Stomach smooth muscle (tissue), 2 donors: ENCODE measurements at regions not wholly inside any gene's neighbourhood (a gene's known extent, or its start where the extent isn't known, plus 50 kb on each side); places are given as distances from the start of the nearest gene placed in this dataset.
"Not testable (repeated sequence)": the region's sequence is repeated elsewhere in the genome, so short reads cannot be mapped to it uniquely, and the experiment has no call there.

Source experiments
- H3K27ac ChIP-seq: one replicate; pipeline ENCODE4 v1.7.0; 2013; ENCODE audit warnings: mild to moderate bottlenecking, low read length, inconsistent platforms
- H3K27me3 ChIP-seq, 2 donors: one replicate each; pipeline ENCODE4 v1.7.0; 2013; ENCODE audit warnings: low read length in 2 of 2; ENCODE audit not compliant: insufficient read depth in 2 of 2, control insufficient read depth in 1 of 2
- H3K36me3 ChIP-seq, 2 donors: one replicate each; pipeline ENCODE4 v1.7.0; 2013; ENCODE audit warnings: low read length in 2 of 2; ENCODE audit not compliant: control insufficient read depth in 2 of 2, insufficient read depth in 2 of 2
- H3K4me1 ChIP-seq: one replicate; pipeline ENCODE4 v1.7.0; 2013; ENCODE audit warnings: low read length; ENCODE audit not compliant: control insufficient read depth, insufficient read depth
- H3K4me3 ChIP-seq, 2 donors: one replicate each; pipeline ENCODE4 v1.7.0; 2013; ENCODE audit warnings: low read length in 2 of 2
- H3K9ac ChIP-seq, 2 donors: one replicate each; pipeline ENCODE4 v1.7.0; 2013; ENCODE audit warnings: low read length in 2 of 2, mild to moderate bottlenecking in 1 of 2
- H3K9me3 ChIP-seq, 2 donors: one replicate each; pipeline ENCODE4 v1.7.0; 2013; ENCODE audit warnings: low read length in 2 of 2; ENCODE audit not compliant: control insufficient read depth in 2 of 2
- donor health status: healthy.
- donor health status: Pancreatic carcinoma.

DNA sequence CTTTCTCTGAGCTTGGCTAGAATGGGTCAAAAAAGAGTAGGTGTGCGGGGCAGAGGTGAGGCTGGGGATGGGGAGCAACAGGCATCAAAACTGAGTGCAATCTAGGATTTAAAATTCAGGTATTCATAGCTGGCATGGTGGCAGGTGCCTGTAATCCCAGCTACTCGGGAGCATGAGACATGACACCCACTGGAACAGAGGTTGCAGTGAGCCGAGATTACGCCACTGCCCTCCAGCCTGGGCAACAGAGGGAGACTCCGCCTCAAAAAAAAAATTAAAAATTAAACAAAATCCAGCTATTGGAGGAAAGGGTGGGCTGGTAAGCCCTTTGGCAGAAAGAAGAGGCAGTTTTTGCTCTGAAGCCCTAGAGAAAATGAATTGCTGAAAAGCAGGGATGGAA lies 485.8 kb upstream of the PROK2 start:
- no peaks in the 10 kb centered on the region for H3K27me3 ChIP-seq
- no peaks in the 10 kb centered on the region for H3K36me3 ChIP-seq
- no peak overlapping the region for H3K27ac ChIP-seq
- H3K4me1 ChIP-seq, result peaks cover 27% of the 10 kb centered on the region
- no peaks in the 10 kb centered on the region for H3K9me3 ChIP-seq
- H3K9ac ChIP-seq, result no peak overlapping the region
- no peak overlapping the region for H3K4me3 ChIP-seq

DNA sequence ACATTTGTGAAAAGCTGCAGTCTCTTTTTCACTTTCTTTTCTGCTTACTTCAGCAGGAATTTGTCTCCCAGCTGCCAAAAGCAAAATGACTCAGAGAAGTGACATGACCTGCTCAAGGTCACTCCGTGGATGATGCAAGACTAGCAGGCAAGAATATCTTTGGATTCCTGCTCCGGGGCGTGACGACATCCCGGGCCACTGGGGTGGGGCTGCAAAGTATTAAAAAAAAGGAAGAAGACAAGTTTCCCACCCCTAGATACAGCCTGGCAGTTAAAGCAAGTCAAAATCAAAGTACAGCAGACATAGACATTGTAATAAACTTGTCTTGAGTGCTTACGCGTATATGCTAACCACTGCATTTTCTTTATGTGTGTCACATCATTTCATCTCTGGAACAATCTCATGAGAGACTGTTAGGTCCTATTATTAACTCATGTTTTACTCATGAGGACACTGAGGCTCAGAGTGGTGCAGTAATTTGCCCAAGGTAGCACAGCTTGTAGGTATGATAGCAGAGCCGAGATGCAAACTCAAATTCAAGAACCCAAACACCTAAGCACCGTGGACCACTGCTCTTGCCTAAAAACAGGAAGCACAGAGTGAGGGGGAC lies 485.2 kb upstream of the PROK2 start:
- no peak overlapping the region for H3K27ac ChIP-seq
- H3K4me1 ChIP-seq, result peaks cover 24% of the 10 kb centered on the region
- H3K9ac ChIP-seq, result no peak overlapping the region
- H3K27me3 ChIP-seq, result no peaks in the 10 kb centered on the region
- no peak overlapping the region for H3K4me3 ChIP-seq
- H3K9me3 ChIP-seq, result no peaks in the 10 kb centered on the region
- no peaks in the 10 kb centered on the region for H3K36me3 ChIP-seq

DNA sequence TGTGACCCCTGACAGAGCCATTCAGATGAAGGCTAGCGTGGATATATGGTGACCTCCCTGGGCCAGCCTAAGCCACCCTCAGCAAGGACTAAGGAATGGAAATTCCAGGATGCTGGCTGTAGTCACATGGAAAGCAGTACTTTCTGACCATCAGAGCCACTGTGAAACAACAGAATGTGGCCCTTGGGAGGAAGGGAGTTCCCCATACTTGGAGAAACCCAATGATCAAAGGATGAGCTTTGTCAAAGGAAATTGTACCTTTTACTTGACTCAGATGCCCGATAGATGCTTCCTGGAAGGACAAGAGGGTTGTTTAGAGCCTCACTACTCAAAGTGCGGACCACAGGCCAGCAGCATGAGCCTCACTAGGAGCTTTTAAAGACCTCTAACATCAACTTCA lies 484.5 kb upstream of the PROK2 start:
- peaks cover 20% of the 10 kb centered on the region for H3K4me1 ChIP-seq
- H3K36me3 ChIP-seq, result no peaks in the 10 kb centered on the region
- no peaks in the 10 kb centered on the region for H3K9me3 ChIP-seq
- H3K4me3 ChIP-seq, result no peak overlapping the region
- H3K9ac ChIP-seq, result no peak overlapping the region
- no peaks in the 10 kb centered on the region for H3K27me3 ChIP-seq
- H3K27ac ChIP-seq, result no peak overlapping the region

DNA sequence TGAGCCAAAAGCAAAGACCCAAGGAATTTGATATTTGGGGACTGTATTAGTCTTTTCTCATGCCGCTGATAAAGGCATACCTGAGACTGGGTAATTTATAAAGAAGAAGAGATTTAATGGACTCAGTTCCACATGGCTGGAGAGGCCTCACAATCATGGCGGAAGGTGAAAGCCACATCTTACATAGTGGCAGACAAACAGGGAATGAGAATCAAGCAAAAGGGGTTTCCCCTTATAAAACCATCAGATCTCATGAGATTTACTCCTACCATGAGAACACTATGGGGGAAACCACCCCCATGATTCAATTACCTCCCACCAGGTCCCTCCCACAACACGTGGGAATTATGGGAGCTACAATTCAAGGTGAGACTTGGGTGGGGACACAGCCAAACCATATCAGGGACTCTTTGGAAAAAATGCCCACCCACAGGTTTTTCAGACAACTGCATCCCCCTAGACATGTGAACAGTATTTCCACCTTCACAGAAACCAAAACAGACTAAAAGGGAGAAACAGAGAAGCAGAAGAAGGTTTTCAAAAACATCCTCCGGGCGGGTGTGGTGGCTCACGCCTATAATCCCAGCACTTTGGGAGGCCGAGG lies 482.1 kb upstream of the PROK2 start:
- H3K4me1 ChIP-seq, result peaks cover 13% of the 10 kb centered on the region
- not testable (repeated sequence) for H3K36me3 ChIP-seq, H3K4me3 ChIP-seq, H3K27ac ChIP-seq, H3K27me3 ChIP-seq, H3K9ac ChIP-seq, H3K9me3 ChIP-seq

DNA sequence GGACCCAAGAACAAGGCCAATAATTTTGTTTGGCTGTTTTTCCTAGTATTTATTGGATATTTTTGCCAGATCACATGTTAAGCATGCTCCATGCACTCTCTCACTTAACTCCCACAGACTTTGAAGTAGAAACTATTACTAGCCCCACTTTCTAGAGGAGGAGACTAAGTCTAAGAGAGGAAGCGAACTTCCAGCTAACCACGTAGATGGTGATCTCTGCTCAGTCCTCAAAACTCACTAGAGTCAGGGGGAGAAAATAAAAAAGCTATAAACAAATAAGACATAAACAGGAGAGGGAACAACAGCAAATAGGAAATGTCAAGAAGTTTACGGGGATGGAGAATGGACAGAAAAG lies 481.0 kb upstream of the PROK2 start:
- Histone ChIP-seq H3K36me3 (no peaks in the 10 kb centered on the region), H3K27me3 (no peaks in the 10 kb centered on the region), H3K4me3 (no peak overlapping the region), H3K4me1 (peaks cover 13% of the 10 kb centered on the region), H3K9ac (no peak overlapping the region), H3K9me3 (no peaks in the 10 kb centered on the region), H3K27ac (no peak overlapping the region)

DNA sequence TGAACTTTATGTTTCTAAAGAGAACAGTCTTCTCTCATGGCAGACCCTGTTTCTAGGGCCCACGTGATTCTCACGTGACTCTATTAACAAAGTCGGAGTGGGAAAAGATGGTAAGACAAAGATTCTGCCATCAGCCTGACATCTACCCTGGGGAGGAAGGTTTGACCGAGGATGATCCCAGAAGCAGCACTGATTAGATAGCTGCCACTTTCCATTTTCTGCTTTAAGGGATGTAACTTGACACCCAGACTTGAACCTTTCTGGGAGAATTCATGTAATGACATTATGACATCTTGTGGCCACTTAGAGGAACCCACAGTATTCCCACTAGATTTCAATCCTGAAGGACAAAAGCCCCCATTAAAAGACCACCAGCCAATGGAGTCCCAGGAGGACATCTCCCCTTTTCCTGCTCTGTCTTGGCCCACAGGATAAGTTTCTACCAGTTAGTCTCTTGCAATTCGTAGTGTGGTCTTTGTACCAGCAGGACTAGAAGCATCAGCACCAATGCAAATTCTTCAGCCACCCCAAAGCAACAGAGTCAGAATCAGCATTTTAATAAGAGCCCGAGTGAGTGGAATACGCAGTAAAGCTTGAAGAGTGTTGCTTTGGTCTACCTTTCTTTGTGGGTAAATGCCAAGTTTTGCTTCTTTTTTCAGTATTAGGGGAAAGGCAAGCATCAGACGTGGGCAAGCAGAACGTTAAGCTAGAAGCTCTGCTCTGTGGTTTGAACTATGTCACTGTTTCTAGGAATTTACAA lies 480.5 kb upstream of the PROK2 start:
- Histone ChIP-seq H3K27ac (no peak overlapping the region), H3K4me1 (peaks cover 11% of the 10 kb centered on the region), H3K36me3 (no peaks in the 10 kb centered on the region), H3K9me3 (no peaks in the 10 kb centered on the region), H3K4me3 (no peak overlapping the region), H3K9ac (no peak overlapping the region), H3K27me3 (no peaks in the 10 kb centered on the region)

DNA sequence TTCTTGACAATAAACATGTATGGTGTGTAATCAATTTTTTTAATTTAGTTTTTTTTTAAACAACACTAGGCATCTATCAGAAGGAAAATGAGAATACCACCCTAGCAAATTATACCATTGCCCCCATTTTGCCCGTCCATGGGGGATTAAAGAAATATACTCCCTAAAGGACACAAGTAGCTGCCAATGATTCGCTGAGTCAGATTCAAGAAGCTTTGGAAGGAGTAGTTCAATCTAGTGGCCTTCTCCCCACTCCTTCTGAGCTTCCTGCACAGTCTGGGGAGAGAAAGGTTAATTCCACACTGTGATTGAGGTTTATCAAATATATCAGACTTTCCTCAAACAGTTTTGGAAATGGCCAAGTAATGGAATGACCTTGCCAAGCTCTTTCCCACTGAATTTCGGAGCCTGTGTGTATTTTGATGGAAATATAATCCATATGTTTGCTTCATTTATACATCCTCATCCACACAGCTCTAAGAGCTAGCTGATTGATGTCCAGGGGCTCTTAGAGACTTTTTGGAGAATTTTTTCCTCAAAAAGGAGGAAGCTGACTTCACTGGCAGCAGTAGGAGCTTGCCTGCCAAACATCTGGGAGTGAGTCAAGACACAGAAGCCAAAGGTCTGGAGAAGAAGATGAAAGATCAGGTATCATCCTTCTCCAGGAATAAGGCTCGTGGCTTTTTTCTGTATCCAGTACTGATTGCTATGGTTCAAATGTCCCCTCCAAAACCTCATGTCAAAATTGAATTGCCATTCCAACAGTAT lies 478.5 kb upstream of the PROK2 start:
- H3K36me3 ChIP-seq, result no peaks in the 10 kb centered on the region
- no peaks in the 10 kb centered on the region for H3K27me3 ChIP-seq
- H3K4me3 ChIP-seq, result no peak overlapping the region
- no peak overlapping the region for H3K27ac ChIP-seq
- peaks cover 8% of the 10 kb centered on the region for H3K4me1 ChIP-seq
- H3K9me3 ChIP-seq, result no peaks in the 10 kb centered on the region
- H3K9ac ChIP-seq, result no peak overlapping the region

DNA sequence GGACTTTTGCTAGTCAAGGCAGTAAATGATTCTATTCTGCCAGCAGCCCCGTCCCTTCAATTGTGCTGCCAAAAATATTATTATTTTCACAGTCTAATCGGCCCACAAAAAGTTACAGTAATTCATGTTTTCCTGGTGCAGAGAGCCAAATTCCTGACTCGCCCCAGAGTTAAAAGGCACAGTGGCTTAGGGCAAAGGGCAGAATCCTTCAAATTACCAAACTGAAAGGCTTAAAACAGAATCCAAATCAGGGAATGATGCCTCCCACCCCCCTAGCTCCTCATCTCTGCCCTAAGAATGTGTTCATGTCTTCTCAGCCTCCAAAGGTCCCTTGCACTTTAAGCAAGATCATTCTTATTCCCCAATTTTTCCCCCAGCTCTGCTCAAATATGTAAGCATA lies 477.8 kb upstream of the PROK2 start:
- Histone ChIP-seq H3K4me3 (no peak overlapping the region), H3K27me3 (no peaks in the 10 kb centered on the region), H3K9me3 (no peaks in the 10 kb centered on the region), H3K36me3 (no peaks in the 10 kb centered on the region), H3K27ac (no peak overlapping the region), H3K9ac (no peak overlapping the region), H3K4me1 (peaks cover 11% of the 10 kb centered on the region)

DNA sequence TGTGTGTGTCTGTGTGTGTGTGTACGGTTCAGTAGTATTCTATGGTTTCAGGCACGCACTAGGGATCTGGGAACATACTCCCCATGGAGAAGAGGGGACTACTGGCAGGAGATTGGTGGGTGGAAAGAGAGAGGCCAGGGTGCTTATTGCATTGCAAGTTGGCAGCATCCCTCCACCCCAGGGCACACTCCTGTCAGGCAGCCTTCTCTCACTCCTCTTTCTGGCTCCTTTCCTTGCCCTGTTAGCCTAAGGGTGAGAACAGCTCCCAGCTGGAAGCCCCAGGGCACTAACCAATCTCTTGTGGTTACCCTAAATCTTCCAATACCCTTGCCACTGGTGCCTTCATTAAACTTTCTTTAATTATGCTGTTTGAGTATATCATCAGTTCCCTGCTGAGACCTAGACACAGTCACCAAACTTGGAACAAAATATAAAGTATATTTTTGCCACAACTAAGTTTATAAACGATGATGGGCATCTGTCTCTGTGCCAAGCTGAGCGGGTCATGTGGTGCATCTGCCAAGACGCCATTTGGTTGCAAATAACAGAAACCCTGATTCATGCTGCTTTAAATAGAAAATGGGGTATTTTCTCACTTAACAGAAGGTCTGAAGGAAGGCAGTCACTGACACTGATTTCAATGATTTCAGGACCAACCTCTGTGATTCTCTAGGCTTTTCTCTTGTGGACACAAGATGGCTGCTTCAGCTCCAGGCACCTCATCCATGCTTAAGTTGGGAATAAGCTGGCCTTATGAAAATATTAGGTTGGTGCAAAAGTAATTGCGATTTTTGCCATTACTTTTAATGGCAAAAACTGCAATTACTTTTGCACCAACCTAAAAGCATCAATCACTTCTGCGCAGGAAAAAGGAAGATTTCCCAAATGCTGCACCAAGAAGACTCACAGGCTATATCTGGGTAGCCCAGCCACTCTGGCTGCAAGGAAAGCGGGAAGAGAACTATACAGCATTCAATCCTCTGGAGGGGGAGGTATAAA lies 476.9 kb upstream of the PROK2 start:
- Histone ChIP-seq H3K9ac (no peak overlapping the region), H3K4me3 (no peak overlapping the region), H3K27ac (no peak overlapping the region), H3K36me3 (no peaks in the 10 kb centered on the region), H3K27me3 (no peaks in the 10 kb centered on the region), H3K9me3 (no peaks in the 10 kb centered on the region), H3K4me1 (peaks cover 11% of the 10 kb centered on the region)

DNA sequence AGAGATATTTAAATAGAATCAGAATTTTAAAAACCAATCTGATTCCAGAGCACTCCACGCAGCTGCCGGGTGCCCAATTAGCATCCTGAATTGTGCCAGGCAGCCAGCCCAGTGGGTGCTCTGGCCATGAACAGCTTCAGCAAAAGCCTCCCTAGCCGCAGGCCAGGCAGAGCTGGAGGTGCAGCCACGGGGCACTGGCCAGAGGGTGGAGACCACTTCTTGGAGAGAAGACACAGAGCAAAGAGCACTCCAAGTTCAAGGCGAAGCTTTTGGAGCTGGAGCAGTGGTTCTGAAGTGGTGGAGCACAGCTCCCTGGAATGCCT lies 475.6 kb upstream of the PROK2 start:
- H3K9me3 ChIP-seq, result no peaks in the 10 kb centered on the region
- no peak overlapping the region for H3K9ac ChIP-seq
- peaks cover 25% of the 10 kb centered on the region for H3K4me1 ChIP-seq
- no peak overlapping the region for H3K4me3 ChIP-seq
- no peaks in the 10 kb centered on the region for H3K36me3 ChIP-seq
- no peak overlapping the region for H3K27ac ChIP-seq
- no peaks in the 10 kb centered on the region for H3K27me3 ChIP-seq
